ENCODE measurements at regions not wholly inside any gene's neighbourhood (a gene's known extent, or its start where the extent isn't known, plus 50 kb on each side); places are given as distances from the start of the nearest gene placed in this dataset.

DNA sequence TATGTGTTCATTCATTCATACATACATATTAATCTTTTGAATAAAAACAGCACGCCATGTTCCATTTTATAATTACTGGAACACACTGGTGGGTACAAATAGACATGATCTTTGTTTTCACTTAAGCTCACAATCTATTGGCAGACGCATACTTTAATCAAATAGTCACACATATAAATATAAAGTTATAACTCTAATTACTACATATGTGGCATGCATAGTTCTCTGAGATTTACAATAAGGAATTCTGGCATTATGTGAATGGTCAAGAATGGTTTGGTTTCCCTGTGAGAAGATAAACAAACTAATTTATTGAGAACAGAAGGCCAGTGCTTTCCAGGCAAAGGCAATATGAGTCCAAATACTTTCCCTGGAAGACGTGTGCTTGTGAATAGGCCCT, 576.2 kb downstream of the CDH8 start:
- DNase-seq (ENCODE audit: low read depth, low spot score) (no peak), ATAC-seq (no peak)
- Histone ChIP-seq H3K9me3 (ENCODE audit: control insufficient read depth, insufficient read depth, low read depth, low read length) (no peaks in the 10 kb centered on the region), H3K27me3 (ENCODE audit: control insufficient read depth, insufficient read depth, low read length) (no peaks in the 10 kb centered on the region), H3K36me3 (ENCODE audit: control insufficient read depth, insufficient read depth, low read length) (no peaks in the 10 kb centered on the region), H3K27ac (ENCODE audit: low read length) (no peak overlapping the region), H3K4me1 (ENCODE audit: control insufficient read depth, insufficient read depth, low read length) (no peaks in the 10 kb centered on the region), H3K4me3 (ENCODE audit: low read depth in 2 of 2, low read length in 2 of 2) (no peak overlapping the region)
- BruUV-seq (replicated peaks) = no TSS peak
- POLR2A ChIA-PET = no interaction called here
- TF ChIP-seq SIN3A (IDR thresholded peaks at IDR 0.05; ENCODE audit: borderline replicate concordance, insufficient read depth, low read depth, low read length) (no peak), CTCF (IDR thresholded peaks at IDR 0.05) (no peak), POLR2AphosphoS5 (IDR thresholded peaks at IDR 0.05; ENCODE audit: low read depth, low read length) (no peak), TCF7L2 (IDR thresholded peaks at IDR 0.05; ENCODE audit: low read depth, low read length) (no peak)
- TF ChIP-seq, protein P1, sequence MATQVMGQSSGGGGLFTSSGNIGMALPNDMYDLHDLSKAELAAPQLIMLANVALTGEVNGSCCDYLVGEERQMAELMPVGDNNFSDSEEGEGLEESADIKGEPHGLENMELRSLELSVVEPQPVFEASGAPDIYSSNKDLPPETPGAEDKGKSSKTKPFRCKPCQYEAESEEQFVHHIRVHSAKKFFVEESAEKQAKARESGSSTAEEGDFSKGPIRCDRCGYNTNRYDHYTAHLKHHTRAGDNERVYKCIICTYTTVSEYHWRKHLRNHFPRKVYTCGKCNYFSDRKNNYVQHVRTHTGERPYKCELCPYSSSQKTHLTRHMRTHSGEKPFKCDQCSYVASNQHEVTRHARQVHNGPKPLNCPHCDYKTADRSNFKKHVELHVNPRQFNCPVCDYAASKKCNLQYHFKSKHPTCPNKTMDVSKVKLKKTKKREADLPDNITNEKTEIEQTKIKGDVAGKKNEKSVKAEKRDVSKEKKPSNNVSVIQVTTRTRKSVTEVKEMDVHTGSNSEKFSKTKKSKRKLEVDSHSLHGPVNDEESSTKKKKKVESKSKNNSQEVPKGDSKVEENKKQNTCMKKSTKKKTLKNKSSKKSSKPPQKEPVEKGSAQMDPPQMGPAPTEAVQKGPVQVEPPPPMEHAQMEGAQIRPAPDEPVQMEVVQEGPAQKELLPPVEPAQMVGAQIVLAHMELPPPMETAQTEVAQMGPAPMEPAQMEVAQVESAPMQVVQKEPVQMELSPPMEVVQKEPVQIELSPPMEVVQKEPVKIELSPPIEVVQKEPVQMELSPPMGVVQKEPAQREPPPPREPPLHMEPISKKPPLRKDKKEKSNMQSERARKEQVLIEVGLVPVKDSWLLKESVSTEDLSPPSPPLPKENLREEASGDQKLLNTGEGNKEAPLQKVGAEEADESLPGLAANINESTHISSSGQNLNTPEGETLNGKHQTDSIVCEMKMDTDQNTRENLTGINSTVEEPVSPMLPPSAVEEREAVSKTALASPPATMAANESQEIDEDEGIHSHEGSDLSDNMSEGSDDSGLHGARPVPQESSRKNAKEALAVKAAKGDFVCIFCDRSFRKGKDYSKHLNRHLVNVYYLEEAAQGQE (IDR thresholded peaks at IDR 0.05; ENCODE audit: insufficient read depth in 1 of 2, low read depth in 2 of 2, low read length in 1 of 2) = no peak
- CTCF ChIA-PET = no interaction called here
- in situ Hi-C loops (cut with HindIII; ENCODE audit: low pct_unique_long_range_greater_than_20kb, low sequenced_read_pairs) (no loop called here), intact Hi-C loops (cut with micrococcal nuclease; ENCODE audit: unreplicated experiment) (no loop called here)

DNA sequence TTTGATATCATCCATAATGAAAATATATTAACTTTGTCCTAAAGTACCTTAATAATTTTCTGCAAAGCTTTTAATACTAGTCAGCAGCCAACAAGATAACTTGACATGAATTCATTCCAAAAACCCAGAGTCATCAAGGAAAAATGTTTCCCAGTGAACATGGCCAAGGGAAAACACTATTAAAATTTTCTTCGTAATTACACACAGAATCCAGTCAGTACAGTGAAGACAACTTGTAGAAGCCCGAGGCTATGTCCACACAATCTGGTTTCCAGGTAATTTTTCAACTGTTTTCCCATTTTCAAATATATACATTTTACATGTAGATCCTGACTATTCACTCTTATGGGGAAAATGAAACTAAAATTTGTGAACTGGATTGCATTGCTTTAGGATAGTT, 600.9 kb downstream of the CDH8 start:
- no peaks in the 10 kb centered on the region for H3K36me3 ChIP-seq (ENCODE audit: control insufficient read depth, insufficient read depth, low read length)
- ChIA-PET POLR2A (no interaction called here), CTCF (no interaction called here)
- H3K27ac ChIP-seq (ENCODE audit: low read length) = no peak overlapping the region
- H3K4me1 ChIP-seq (ENCODE audit: control insufficient read depth, insufficient read depth, low read length) = no peaks in the 10 kb centered on the region
- no peaks in the 10 kb centered on the region for H3K27me3 ChIP-seq (ENCODE audit: control insufficient read depth, insufficient read depth, low read length)
- intact Hi-C loops (cut with micrococcal nuclease; ENCODE audit: unreplicated experiment) (no loop called here), in situ Hi-C loops (cut with HindIII; ENCODE audit: low pct_unique_long_range_greater_than_20kb, low sequenced_read_pairs) (no loop called here)
- no peak for DNase-seq (ENCODE audit: low read depth, low spot score)
- ATAC-seq = no peak
- TF ChIP-seq TCF7L2 (IDR thresholded peaks at IDR 0.05; ENCODE audit: low read depth, low read length) = no peak
- no peak for TF ChIP-seq SIN3A (IDR thresholded peaks at IDR 0.05; ENCODE audit: borderline replicate concordance, insufficient read depth, low read depth, low read length)
- no peak for TF ChIP-seq POLR2AphosphoS5 (IDR thresholded peaks at IDR 0.05; ENCODE audit: low read depth, low read length)
- TF ChIP-seq, protein P1 (IDR thresholded peaks at IDR 0.05; ENCODE audit: insufficient read depth in 1 of 2, low read depth in 2 of 2, low read length in 1 of 2) = no peak
- no peak for TF ChIP-seq CTCF (IDR thresholded peaks at IDR 0.05)
- H3K9me3 ChIP-seq (ENCODE audit: control insufficient read depth, insufficient read depth, low read depth, low read length) = no peaks in the 10 kb centered on the region
- no TSS peak for BruUV-seq (replicated peaks)
- no peak overlapping the region for H3K4me3 ChIP-seq (ENCODE audit: low read depth in 2 of 2, low read length in 2 of 2)

Data from Panc1 (cell line).